ENCODE measurements at regions not wholly inside any gene's neighbourhood (a gene's known extent, or its start where the extent isn't known, plus 50 kb on each side); places are given as distances from the start of the nearest gene placed in this dataset.
"Not testable (repeated sequence)": the region's sequence is repeated elsewhere in the genome, so short reads cannot be mapped to it uniquely, and the experiment has no call there.

GRCh38 chr2:128585706-128586105 is 267.0 kb upstream of the HS6ST1 start:
- DNase-seq, result peak; percentile 3

- DNase-seq, result no peak
These were observed 271.0 kb upstream of the HS6ST1 start for GRCh38 chr2:128589681-128590080.

GRCh38 chr2:128590309-128591021 is 271.8 kb upstream of the HS6ST1 start:
- no peak for DNase-seq

GRCh38 chr2:128591022-128591860 is 272.6 kb upstream of the HS6ST1 start:
- no peak for DNase-seq

- DNase-seq, result no peak
These were observed 273.5 kb upstream of the HS6ST1 start for GRCh38 chr2:128591861-128592822.

GRCh38 chr2:128593518-128593878 is 274.8 kb upstream of the HS6ST1 start:
- DNase-seq, result no peak

GRCh38 chr2:128593879-128594650 is 275.4 kb upstream of the HS6ST1 start:
- peak; percentile 86 for DNase-seq

- DNase-seq, result no peak
These were observed 275.9 kb upstream of the HS6ST1 start for GRCh38 chr2:128594651-128594910.

GRCh38 chr2:128594953-128595677 is 276.4 kb upstream of the HS6ST1 start:
- DNase-seq, result no peak

- DNase-seq, result no peak
These were observed 277.2 kb upstream of the HS6ST1 start for GRCh38 chr2:128595763-128596395.

GRCh38 chr2:128596396-128597120 is 277.9 kb upstream of the HS6ST1 start:
- DNase-seq, result no peak

GRCh38 chr2:128597121-128597762 is 278.6 kb upstream of the HS6ST1 start:
- DNase-seq, result no peak

- DNase-seq, result not testable (repeated sequence)
These were observed 279.6 kb upstream of the HS6ST1 start for GRCh38 chr2:128598260-128598659.

GRCh38 chr2:128598862-128599441 is 280.3 kb upstream of the HS6ST1 start:
- DNase-seq, result no peak

- DNase-seq, result no peak
These were observed 281.0 kb upstream of the HS6ST1 start for GRCh38 chr2:128599700-128600099.

GRCh38 chr2:128600581-128601297 is 282.1 kb upstream of the HS6ST1 start:
- DNase-seq, result no peak

- DNase-seq, result no peak
These were observed 282.8 kb upstream of the HS6ST1 start for GRCh38 chr2:128601298-128602037.

GRCh38 chr2:128602038-128602698 is 283.5 kb upstream of the HS6ST1 start:
- no peak for DNase-seq
